Head of caudate nucleus (tissue), 42 donors: ENCODE measurements at regions not wholly inside any gene's neighbourhood (a gene's known extent, or its start where the extent isn't known, plus 50 kb on each side); places are given as distances from the start of the nearest gene placed in this dataset.

Source experiments
- DNase-seq, 42 donors: peaks; one replicate each; pipeline versions ENCODE4 v3.0.0 to v3.0.0-alpha.2; 2020 to 2021; ENCODE audit warnings: mixed read lengths in 7 of 42
- intact Hi-C: fragments of 100-400 bp; cut with DNase I; formaldehyde crosslinking; loops from one replicate; pipeline ENCODE4 v1.15.0; 2022

DNA sequence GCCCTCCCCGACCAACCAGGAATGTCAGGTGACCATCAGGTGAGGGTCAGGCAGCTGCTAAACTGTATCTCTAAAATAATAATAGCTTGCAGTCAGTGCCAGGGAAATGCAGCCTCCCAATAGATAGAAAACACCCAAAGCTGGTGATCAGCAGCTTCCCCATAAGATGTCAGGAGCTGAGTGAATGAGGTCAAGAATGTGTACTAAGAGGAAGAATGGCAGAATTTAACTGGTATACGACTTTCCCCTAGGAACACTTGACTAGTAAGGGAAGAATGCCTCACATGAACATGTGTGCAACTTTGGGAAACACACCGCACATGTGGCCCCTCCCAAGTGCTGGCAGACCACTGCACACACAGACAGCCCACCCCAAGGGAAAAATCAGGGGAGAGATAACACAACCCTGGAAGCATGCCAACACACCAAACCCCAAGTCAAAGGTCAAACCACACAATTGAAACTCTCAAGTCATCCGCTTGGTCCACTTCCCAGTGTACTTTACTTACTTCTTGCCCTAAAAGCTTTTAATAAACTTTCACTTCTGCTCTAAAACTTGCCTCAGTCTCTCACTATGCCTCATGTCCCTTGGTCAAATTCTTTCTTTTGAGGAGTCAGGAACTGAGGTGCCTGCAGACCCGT is 806.5 kb downstream of the OTOL1 start:
- intact Hi-C loops: no loop called here
- no peak for DNase-seq

DNA sequence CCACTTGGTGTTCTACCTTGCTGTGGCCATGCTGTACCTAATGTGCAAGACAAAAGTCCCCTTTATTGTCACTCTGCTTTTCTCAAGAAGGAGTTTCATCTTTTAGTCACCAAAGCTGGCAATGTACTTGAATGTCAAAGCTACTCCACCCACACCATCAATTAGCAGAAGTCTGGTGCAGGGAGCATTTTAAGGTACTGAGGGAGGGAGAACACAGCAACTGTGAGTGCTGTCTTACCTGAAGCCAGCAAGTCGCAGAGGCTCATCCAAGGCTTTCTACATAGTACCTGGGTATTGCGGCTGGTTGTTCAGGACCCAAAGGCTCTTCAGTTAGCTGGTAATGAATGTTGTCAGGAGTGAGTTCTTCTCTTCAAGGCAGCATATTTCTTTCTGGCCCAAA is 820.4 kb downstream of the OTOL1 start:
- DNase-seq: peak in 21 of 42 donors; percentile 3 to 79 (median 28)
- intact Hi-C loops: no loop called here

DNA sequence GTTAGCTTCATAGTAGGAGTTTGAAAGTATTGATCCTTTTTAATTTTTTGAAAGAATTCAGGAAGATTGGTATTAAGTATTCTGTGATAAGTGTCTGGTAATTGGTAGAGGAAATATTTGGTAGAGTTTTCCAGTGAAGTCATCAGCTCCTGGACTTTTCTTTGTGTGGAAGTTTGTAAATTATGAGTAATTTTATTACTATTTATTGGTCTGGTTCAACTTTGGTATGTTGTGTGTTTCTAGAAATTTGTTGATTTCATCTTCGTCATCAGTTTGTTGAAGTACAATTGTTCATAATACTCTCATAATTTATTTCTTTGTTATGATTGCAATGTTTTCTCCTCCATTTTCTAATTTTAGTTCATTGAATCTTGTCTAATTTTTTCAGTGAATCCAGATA is 832.0 kb downstream of the OTOL1 start:
- intact Hi-C loops: no loop called here

DNA sequence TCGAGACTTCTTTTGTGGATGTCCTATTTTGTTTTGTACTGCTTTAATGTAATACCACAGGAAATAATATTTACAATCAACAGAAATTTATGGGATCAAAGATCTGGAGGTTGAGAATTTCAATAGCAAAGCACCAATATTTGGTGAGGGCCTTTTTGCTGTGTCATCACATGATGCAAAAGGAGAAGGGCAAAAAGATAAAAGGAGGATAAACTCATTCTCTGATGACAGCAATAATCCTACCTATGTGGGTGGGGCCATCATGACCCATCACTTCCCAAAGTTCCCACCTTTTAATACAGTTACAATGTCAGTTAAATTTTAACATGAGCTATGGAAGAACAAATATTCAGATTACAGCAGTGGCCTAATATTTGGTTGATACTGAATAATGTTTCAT is 832.9 kb downstream of the OTOL1 start:
- intact Hi-C loops: no loop called here
- no peak for DNase-seq

More for the DNA sequence above, 832.0 kb downstream of the OTOL1 start:
- DNase-seq: no peak

DNA sequence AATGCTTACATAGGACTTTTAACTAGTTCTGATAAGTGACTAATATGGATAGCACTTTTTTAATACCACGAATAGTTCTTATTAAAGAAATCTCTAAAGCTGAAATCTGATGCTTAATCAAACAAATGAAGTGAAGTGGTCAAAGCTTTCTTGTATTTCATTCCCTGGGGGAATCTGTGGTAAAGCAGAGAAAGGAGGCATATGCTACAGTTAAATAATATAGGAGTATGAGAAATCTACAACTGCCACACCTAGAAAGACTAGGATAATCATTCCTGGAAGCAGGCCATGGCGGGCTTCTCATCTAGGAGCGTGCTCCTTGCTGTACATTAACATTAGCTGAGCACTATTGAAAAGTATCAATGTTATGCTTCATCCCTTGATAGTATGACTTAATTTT is 835.7 kb downstream of the OTOL1 start:
- intact Hi-C loops: no loop called here
- no peak for DNase-seq

DNA sequence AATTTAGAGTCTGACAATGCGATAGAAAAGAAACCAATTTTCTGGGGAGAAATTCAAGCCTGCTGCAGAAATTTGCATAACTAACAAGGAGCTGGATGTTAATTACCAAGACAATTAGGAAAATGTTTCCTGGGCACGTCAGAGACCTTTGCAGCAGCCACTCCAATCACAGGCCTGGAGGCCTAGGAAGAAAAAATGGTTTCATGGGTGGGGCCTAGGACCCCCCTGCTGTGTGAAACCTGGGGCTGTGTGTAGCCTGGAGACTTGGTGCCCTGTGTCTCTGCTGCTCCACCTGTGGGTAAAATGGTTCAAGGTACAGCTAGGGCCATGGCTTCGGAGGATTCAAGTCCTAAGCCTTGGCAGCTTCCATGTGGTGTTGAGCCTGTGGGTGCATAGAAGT is 837.9 kb downstream of the OTOL1 start:
- no peak for DNase-seq
- intact Hi-C loops: no loop called here

DNA sequence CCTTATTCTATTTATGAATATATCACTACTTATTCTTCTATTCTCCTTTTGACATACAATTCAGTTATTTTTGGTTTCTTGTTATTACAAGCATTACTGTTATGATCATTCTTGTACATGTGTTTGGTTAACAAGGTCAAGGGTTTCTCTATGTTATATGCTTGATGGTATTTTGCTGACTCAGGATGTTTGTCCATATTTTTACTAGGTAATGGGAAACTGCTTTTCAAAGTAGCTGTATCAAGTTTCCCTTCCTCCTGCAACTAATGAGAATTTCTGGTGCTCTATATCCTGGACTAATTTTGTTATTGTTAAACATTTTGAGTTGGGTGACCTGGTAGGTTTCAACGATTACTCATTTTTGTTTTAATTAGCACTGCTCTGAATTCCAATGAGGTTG is 841.0 kb downstream of the OTOL1 start:
- intact Hi-C loops: no loop called here
- no peak for DNase-seq

DNA sequence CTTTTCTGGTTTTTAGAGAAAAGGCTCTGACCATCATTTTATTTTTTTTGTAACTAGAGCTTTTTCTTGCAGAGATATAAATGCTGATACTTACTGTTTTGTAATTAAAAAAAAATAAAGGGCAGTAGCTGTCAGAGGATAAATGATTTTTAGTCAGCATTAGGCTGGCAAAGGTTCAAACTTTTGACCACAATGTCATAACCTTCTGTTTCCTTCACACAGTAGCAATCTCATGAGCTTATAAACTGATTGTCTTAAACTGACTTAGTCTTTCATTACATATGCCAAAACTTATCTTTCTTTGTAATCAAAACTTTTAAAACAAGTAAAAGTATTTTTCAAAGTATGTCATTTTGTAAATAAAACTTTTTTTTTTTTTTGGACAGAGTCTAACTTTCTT is 841.9 kb downstream of the OTOL1 start:
- no peak for DNase-seq
- intact Hi-C loops: no loop called here

DNA sequence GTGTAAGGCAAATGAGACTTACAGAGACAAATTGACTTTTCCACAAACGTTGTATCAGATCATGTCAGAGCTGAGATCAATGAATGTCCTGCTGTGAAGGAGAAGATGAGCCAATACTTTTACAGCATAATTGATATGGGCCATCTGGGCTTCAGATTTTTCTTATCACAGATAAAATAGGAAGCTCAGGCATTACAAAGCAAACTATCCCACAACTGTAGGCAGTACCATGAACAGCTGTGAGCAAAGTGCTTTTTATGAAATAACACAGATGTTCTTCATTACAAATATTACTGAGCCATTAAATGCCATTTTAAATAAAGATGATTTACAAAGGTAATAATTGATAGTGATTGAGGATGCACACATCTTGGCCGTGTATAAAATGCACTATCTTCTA is 852.3 kb downstream of the OTOL1 start:
- no peak for DNase-seq

DNA sequence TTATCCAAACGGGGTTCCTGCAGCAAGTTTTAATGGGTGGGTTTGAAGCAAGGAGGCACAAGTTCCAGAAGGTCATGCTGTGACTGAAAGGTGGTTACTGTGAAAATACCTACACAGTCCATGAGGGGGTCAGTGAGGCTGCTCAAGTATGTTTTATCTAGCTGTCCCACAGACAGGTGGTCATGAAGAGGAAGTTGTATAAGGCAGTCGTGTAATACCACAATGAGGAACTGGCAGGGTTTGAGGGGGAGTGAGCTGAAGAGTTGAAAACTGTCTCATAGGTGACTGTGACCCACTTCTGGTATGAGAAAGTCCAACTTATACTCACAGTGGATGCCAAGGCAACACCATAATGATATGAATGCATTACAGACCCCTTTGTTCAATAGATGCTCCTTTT is 856.8 kb downstream of the OTOL1 start:
- intact Hi-C loops: no loop called here
- DNase-seq: no peak

More for the DNA sequence above, 852.3 kb downstream of the OTOL1 start:
- intact Hi-C loops: no loop called here

DNA sequence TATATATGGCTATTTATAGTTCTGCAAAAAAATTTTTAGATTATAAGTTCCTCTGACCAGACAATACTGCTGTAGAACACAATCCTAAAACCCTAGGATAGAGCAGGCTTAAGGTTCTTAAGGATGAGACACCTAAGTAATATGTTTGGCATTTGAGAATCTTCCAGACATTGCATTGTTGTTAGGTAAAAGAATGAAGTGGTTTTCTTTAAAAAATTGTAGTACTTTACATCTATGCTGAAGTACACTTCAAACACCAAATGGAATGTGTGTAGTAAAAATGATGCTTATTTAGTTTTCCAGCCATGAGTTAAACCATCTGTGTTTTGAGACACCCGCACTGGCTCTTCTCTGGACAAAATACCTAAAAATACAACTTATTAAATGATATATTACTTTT is 857.7 kb downstream of the OTOL1 start:
- no peak for DNase-seq
- intact Hi-C loops: no loop called here

DNA sequence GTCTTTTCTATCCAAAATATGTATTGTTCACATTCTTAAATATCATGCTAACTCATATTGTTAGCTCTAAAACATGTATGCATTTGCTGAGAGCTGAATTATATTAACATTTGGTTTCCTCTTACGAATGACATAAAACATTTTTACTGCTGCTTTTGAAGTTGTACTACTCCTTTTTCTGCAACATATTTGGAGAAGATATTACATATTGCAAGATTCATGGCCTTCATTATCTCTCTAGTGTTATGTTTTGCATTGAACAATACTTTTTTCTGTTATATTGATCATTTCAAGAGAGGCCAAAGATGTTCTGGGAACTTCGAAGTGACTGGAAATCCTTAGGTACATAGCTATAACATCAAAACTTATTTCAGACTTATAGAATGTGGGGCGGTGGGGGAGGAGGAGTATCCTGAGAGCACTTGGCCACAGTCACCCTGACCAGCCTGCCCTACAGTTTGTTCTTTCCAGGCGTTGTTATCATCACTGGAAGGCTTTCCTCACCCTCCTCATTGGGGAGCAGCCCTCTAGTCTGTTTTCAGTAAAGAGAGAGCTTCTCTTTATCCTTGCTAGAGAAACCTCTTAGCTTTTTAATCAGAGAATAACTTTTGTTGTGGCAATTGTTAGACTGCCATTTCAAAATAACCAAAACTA is 868.6 kb downstream of the OTOL1 start:
- no peak for DNase-seq
- intact Hi-C loops: no loop called here

DNA sequence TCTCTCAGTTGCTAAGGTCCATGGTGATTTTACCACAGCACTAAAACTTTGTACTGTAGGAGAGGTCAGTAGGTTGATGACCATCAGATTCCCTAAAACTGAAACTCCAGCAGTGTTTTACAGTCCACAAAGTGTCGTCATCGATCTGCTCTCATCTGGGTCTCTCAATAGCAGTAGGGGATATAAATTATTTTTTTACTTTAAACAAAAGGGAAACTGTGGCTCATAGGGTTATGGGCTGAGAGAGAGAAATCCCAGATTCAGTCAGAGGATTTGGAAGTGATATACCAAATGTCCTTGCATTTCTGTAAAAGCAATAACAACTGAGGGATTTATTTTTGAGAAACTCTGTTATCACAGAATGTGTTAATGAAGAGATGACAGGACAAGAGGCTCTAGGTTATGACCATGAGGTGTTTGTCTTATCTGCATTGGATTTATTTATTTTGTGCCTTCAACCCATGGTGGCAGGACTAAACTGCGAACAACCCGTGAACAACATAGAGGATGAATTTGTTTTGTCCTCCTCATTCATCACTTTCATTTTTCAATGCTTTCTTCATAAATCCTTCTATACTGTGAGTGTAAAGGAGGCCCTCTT is 869.7 kb downstream of the OTOL1 start:
- DNase-seq: no peak
- intact Hi-C loops: no loop called here

DNA sequence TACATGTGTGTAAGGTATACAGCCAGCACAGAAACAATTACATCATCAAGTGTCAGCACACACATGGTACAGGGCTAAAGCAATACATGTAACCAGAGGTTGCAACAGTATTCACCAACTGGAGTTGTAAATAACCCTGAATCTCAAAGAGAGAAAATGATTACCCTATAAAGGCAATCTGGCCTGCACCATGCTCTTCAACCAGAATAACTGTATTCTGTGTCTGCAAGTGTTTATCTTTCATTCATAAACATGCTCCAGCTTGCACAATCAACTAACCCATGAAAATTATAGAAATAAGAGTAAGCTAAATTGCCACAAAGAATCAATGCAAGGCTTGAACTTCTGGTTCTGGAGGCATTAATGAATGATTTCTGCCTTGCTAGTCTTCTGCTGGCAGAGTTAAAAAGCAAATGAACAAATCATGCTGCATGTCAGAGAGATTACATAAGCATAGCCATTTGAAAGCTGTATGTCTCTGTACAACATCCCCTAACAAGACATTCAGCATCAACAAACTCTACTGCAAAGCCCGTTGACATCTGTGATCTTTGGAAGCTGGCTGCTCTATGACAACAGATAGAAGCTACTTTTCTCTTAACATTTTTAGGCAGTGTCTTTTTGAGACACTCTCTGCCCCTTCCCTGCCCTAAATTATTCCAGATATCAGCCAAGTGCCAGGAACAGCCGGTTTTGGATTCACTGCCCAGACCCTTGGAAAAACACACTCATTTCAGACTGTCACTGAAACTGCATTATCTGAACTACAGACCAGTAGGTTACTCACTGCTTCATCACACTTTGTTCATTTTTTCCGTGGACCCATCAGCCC is 871.0 kb downstream of the OTOL1 start:
- no peak for DNase-seq
- intact Hi-C loops: no loop called here

DNA sequence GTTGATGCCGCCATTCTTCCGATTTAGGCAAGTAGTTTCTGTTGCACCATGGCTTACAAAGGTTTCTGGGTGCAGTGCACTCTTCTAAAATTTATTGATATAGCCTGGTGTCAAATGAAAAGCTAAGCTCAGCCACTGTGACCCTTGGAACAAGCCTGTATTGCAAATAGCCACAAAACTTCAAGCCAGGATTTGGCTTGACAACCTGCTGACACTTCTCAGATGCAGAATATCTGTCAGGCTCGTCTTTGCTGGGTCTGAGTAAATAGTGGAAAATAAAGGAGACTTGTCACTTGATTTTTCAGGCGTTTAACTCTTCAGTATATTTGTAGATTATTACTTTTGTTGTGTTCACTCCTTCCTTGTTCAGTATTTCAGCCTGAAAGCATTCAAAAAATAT is 871.8 kb downstream of the OTOL1 start:
- intact Hi-C loops: no loop called here

DNA sequence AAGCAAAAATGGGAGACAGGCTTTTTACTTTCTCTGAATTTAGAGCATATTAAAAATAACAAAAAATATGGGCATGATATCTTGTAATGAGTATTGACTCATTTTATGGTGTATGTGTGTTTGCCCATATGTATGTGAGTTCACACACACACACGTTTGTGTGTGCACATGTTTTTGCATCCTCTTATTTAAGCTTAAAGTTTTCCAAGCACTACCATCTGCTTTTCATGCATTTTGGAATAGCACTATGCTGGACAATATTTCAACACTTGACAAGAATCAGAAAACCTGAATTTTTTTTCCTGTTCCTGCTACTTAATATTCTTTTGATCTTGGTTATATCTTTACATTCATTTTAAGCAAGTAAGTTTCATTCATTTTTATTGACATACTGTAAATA is 872.7 kb downstream of the OTOL1 start:
- no peak for DNase-seq
- intact Hi-C loops: no loop called here

More for the DNA sequence above, 871.8 kb downstream of the OTOL1 start:
- no peak for DNase-seq

DNA sequence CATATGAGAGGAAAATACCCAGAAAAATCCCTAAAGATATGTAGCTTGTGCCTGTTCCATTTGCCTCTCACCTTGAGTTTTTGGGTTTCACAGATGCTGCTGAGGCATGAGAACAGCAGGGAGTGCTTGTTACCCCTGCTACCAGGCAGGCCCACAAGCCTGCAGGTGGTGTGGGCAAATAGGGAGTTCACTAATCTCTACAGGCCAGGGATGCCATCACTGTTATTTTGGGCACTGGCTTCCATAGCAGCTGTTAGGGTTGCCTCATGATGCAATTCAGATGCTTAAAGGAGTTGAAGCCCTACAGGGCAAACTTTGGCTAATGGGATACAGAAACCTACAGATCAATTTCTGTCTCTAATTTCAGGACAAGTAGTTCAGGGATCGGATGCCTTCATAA is 873.5 kb downstream of the OTOL1 start:
- no peak for DNase-seq
- intact Hi-C loops: no loop called here

DNA sequence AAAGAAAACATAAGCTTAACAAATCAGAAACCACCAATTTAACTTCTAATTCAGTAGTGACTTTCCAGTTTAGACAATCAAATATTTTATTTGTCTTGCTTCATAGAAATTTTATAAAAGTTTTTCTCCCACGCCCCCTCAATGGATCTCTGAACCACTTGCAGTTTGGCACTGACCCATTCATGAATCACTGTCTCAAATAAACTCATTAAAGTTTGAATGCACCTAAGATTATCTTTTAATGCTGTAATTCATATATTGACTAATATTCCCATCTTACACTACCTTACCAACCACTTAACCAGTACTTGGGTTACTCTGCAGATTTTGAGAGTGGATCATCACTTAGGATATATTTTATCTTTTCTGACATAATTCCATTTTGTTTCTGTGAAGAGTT is 880.2 kb downstream of the OTOL1 start:
- no peak for DNase-seq
- intact Hi-C loops: no loop called here

DNA sequence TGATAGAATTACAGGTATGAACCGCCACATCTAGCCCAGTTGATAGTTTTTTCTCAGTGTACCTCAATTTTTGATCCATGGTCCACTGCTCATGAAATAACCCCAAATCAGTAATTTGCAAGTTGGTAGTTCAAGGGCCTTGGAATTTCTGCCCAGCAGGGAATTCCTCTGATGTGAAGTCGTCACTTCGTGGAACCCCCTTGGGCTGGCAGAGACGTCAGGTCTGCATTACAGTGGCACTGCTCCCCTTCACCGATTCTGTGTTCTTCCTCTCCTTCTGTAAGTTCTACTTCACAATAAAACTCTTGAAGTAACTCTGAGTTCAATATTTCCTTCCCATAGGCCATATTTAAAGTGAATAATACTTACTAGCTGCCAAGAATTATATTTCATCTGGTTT is 881.0 kb downstream of the OTOL1 start:
- no peak for DNase-seq
- intact Hi-C loops: no loop called here

DNA sequence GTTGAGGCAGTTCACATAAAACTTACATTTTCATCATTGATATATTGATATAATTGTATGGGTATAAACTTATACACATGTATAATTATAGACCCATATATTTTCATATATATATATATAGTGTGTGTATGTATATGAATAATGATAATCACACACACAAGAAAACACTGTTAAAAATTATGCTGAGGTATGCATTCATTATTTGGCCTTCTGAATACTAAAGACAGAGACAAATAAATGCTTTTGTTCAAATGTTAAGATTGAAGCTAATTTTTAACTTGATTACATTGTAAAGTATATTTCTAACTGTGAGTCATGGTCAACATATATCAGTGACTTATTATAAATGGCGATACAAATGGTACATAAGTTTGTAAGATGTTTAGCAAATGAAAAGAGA is 888.8 kb downstream of the OTOL1 start:
- intact Hi-C loops: no loop called here
- no peak for DNase-seq
